HG02852 (cell line): ENCODE measurements at regions not wholly inside any gene's neighbourhood (a gene's known extent, or its start where the extent isn't known, plus 50 kb on each side); places are given as distances from the start of the nearest gene placed in this dataset.
A peak's percentile ranks its signal among the peaks of the same experiment; 100 is the strongest.

Experiments used
- ATAC-seq: cut with Tn5 transposase; IDR thresholded peaks from one replicate; pipeline ENCODE4 v1.9.1; 2021; ENCODE audit warnings: mild to moderate bottlenecking, moderate library complexity; ENCODE audit not compliant: unreplicated experiment

DNA sequence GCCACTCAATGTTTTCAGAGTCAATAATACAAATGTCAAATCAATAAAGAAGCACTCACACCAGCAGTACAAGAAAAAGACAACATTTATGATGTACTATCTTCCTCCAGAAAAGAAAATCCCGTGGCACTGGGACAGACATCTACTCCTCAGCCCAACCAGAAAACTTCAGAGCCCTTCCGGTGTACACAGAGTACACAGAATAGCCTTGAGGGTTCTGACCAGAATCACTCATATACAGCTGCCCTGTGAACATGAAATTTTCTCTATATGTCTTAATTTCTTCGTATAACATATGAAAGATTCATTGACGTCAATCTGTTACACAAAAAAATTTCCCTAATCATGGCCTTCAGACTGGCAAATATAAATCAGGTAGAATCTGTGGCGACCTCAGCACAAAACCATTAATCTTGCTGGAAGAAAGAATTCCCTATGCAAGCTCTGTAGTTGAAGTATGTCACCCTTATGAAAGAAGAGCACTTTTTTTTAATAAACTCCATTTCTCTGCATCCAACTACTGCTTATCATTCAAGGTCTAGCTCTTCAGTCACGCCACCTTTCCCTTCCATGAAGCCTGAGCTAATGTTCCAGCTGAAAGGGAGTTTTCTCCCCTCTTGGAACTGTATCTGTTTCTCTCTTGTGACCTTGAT lies 53.8 kb upstream of the PLAAT1 start:
- ATAC-seq: no peak

DNA sequence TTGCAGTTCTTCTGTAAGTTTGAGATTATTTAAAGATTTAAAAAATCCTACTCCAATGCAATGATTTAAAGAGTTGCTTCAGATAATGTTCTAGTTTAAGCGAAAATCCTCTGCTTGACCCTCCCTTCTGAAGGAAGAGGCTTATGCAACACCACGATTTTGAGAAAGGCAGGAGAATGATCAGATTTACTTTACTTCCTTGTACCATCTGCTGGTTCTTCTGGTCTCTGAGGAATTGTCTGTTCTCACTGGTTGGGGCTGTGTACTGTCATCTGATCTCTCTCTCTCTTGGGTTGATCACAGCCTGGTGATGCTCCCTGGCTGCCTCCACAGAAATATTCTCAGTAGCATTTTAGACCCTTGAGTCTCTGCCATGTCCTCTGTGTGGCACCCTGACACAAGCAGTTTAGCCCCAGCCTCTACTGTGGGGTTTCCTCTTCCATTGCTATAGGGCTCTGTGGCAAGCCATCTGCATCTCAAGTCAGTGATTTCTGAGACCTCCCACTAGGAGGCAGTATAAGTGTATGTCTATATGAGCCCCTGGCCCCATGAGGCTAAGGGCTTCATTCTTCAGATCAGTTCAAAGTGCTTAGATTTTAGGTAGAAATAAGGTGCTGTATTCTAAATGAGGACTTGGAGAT lies 50.8 kb upstream of the PLAAT1 start:
- peak; percentile 52 for ATAC-seq
